CD4-positive, alpha-beta T cell treated with Interleukin-10 for 1 hour (primary cell): ENCODE measurements at regions not wholly inside any gene's neighbourhood (a gene's known extent, or its start where the extent isn't known, plus 50 kb on each side); places are given as distances from the start of the nearest gene placed in this dataset.

Experiments used
- DNase-seq: peaks from one replicate; pipeline ENCODE4 v3.0.0-alpha.2; 2020

DNA sequence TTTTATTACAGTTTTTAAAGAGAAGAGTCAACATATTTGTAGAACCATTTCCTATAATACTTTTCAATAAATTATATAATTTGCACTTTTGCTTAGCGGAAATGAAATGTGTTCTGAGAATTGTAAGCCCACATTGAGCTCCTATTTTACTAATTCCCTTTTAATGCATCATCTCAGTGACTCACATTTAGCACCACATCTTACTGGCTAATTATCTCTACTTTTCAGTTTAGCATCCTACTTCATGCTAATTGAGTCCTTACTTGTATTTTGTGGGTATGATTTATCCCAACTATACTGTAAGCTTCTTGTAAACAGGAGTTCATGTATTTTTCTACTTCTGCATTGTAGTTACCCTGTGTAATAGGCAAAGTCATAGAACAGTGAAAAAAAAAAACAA lies 67.5 kb downstream of the TMX1 start:
- no peak for DNase-seq

DNA sequence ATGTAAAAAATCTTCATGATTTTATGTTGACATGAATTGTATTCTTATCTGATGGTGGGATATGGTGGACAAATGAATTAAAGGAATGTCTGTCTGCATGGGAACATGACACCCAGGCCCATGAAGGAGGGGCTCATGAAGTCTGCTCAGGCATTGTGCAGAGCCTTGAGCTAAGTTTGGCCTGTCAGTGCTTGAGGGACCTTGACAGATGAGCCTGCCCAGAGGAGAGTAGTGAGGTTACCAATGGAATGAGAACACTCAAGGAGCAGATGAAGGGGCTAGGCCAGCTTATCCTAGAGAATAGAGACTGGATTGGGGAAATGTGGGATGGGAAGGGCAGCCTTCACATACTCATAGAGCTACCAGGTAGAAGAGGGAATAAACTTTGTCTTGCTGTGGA lies 68.8 kb downstream of the TMX1 start:
- no peak for DNase-seq

DNA sequence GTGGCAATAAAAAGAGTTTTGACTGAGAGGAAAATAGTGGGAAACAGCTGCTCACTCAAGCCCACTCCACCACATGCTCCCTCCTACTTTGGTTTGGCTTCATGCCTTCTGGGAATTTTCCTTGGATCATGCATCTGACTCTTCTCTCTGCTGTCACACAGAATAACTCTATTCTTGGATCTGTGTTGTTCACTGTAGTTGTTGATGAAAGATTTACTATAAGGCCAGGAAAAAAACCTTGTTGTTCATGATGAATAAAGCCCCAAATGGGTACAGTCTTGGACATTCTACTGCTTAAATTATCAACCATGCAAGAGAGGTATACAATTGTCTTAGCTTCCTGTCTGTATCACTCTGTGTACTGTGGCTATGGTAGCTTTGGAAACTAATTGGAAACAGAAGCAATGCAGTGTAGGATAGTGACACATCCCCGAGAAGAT lies 70.5 kb downstream of the TMX1 start:
- DNase-seq, result no peak

DNA sequence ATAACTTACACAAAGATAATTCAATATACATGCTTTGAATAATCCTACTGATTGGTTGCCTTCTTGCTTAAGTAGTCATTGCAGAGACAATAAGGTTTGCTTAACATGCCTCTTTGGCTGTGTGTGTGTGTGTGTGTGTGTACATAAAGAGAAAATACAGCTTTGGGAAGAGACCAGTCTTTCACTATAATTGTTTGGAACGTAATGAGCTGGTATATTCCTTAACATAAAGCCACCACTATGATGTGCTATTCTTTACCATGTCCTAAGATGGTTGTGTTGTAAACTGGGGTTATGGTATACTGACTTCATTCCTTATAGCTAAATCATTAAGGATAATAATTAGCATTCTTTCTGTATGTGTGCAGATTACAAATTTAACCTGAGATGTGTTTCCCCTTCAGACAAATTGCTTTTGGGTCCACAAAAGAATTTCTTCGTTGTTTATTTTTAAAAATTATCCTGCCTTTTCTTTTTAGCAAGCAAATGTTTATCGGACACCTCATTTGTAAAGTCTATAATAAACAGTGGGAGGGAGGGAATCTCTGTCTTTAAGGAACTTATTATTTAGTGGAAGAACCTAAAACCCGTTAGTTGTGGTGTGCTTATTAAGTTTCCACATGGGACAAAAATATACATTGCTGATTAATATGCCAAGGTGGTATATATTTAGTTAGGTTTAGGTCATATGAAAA lies 74.4 kb downstream of the TMX1 start:
- no peak for DNase-seq

DNA sequence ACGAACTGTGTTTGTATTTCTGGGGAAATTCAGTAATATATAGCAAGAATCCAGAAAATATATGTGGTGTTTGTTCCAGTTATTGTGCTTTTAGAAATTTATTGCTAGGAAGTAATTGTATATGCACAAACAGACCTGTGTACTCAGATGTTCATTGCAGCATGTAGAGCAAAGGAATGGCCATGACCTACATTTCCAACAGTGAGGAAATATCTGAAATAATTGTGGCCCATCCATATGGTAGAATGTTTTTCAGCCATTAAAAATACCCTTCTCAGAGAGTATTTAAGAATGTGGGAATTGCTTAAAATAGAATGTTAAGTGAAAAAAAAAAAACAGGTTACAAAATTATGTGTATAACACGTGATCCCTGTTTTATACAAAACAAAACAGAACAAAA lies 77.3 kb downstream of the TMX1 start:
- no peak for DNase-seq

DNA sequence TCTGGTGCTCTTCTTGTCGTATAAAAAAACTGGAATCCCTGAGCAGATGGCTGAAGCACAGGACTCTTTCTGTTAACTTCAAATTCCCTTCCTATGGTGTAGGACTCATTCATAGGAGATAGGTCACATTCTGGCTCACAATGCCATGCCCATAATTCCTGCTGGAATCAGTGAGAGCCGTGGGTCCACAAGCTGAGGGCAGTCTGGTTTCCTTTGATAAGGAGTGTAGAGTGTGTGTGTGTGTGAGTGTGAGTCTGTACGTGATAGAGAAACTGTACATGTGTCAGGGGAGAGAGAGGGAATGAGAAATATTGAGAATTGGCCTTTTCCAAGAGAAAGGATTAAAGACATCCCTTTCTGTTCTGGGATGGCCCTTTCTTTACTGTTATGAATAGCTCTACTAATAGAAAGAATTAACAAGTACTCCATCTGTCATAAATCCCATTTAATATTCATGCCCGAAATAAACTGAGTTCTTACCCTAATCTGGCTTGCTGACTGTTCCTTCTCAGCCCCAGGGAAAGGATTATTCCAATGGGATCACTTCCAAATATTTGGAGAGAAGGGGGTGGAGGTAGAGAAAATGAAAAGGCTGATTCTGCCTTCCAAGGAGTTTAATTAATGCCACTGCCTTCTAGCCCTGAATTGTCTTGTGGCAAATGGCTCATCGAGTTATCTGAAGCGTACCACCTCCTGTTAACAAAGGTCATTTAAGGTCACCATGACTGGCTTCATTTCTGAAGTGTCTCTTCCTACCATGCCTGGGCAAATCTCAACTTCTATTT lies 79.0 kb downstream of the TMX1 start:
- DNase-seq, result no peak

DNA sequence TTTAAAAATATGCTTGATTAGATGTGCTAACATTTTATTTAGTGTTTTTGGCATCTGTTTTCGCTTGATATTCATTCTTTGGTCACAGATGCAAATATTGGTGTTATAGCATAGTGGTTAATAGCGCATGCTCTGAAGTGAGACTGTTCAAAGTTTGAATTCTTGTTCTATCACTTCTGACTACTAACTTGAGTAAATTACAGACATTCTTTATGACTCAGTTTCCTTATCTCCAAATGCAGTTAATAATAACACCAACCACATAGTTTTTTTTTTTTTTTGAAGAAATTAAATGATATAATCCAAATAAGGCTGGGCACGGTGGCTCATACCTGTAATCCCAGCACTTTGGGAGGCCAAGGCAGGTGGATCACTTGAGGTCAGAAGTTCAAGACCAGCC lies 81.0 kb downstream of the TMX1 start:
- DNase-seq, result no peak

DNA sequence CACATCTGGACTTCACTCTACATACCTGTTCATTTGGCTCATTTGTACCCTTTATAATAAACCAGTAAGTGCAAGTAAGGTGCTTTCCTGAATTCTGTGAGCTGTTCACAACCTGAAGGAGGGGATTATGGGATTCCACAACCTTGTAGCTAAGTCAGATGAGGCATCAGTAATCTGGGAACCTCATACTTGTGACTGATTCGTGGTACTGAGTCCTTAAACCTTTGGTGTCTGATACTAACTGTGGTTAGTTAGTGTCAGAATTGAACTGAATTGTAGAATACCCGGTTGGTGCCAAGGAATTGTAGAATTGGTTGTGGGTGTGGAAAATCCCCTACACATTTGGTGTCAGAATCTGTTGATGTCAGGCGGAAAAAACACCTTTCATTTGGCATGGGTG lies 83.4 kb downstream of the TMX1 start:
- DNase-seq, result no peak

DNA sequence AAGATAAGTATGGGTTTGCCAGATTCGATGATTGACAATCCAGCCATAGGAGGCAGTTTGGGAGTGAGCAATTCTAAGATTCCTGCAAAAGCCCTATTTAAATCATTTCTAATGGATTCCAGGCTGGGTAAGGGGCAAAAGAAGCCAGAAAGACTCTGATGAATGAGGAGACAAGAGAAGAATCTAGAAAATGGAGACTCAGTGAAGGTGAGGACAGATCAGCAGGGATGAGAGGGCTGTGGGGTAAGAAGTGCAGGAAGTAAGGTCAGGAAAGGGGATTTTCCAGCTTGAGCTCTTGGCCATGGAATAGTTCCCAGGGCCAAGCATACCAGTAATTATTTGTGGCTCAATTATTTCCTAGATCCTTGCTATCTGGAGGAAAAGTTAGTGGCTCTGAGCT lies 87.3 kb downstream of the TMX1 start:
- no peak for DNase-seq

DNA sequence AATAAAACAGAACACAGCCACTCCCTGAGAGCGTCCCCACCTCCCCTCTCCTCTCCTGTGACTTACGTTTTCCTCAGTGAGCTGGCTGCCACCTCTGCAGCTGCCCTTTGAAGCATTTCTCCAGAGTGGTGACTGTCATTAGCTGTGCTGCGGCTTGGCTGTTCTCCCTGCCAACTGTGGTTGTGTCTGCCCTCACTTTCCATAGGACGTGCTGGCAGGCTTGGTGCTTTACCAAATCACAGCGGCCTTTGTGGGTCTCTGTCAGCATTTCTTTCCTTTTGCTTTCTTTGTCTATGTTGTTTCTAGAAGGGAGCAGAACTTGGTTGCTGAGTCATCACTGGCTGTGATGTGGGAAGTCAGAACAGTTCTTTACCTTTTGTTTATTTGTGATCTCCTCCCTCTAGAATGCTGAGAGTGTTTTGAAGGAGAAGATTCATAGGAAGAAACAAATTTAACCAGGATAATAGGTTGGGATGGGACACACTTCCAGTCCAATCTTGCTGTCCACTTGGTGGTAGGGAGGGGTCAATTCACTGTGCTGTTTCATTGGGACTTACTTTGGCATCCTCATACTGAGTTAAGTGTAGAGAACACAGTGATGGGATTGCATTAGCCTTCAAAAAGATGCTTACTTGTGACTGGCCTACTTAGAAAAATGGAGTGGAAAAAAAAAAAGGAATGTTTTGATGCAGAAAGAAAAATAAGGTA lies 88.2 kb downstream of the TMX1 start:
- DNase-seq, result no peak

DNA sequence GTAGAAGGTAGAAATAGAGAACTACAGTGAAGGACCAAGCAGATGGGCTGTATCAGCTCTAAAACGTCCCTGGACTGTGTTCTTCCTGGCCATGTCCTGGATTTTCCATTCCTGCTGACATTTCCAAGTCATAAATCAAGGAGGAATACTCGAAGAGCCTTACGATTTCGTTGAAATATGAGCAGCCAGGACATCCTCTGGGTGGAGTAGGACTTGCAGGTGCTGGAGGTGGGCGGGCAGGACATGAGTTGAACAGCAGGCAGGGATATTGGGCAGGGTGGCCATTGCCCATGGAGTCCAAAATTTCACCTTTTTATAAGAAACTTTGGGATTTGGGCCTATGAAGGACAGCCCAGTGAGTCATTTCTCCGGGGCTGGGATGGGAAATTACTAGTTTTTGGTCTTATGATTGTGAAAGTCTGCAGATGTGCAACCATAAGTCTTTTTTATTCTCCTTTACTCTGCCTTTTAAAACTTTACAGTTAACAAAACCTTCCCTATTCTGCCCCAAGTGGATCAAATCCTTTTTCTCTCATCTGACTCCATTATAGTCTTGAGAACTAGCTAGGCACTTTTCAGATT lies 88.8 kb downstream of the TMX1 start:
- DNase-seq, result no peak

DNA sequence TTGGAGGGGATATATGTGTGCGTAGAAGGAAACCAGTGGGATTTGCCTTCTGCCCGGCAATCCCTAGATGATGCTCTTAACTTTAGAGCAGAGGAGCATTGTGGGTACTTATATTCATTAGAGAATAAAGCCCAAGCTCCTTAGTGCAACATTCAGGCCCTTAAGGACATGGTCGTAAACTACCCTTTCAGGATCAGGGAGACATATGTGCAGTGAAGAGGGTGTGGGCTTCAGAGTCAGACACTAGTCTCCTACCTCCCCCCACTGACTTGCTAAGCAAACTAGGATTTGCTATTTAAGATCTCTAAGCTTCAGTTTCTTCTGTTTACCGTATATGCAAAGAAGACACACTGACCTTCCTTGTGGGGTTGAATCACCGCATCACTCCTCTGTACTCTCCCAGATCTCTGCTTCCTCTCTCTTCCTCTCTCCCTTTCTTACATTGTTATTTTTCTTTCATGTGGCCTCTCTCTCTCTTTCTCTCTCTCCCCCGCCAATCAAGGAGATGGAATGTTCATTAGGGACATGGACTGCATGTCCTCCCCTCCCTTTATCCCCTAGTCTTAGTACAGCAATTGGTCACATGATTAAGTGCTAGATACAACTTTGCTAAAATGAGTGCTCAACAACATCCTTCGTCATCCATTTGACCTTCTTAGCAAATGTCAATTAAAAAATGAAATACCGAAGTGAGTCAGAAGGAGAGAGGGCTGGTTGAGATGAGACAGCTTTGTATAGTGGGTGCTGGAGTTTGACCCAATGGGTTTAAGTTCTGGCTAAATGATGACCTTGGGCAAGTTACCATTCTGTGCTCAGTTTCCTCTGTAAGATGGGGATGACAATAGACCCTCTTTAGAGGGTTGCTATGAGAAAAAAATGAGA lies 91.7 kb downstream of the TMX1 start:
- no peak for DNase-seq

DNA sequence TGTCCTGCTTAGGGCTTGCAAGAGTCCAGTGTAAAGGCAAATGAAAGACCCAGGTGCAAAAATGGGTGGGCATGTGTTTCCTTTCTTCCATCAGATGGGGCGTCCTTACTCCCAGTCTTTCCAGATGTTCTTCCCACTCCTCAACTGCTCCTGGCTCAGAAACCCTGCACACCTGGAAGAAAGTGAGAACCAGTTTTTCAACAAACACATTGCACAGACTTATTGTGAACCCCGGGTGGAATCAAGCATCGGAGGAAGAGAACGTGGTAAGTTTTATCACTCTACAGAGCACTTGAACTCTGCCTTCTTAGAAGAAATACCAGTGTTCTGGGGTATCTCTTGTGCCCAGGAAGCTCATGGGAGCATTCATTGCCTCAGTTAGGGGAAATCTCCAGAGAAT lies 93.3 kb downstream of the TMX1 start:
- DNase-seq, result no peak

DNA sequence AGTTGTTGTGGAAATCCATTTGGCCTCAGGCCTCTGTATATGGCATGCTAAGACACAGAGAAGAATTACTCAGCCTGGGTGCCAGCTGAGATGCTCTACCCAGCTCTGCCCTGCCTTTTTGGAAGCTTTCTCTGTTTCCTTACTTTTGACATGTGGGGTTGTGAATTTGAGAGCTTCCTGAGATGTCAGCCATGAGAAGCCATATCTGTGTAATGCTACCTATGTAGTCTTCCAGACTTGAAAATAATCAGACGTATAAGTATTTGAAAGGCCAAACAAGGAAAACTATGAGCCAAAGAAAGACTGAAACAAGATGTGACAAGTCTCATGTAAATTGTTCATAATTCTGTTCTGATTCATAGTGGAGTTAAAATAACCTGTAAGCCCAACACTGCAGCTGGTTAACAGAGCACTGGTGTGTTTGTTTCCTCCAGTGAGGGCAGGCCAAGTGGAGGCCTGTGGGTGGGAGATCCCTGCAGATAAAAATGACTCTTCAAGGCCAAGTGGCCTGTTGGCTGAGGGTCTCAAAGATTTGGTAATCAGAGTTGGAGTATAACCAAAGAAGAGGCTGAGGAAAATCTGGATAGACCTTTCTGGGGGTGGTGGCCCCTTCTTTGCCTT lies 94.0 kb downstream of the TMX1 start:
- DNase-seq, result no peak

DNA sequence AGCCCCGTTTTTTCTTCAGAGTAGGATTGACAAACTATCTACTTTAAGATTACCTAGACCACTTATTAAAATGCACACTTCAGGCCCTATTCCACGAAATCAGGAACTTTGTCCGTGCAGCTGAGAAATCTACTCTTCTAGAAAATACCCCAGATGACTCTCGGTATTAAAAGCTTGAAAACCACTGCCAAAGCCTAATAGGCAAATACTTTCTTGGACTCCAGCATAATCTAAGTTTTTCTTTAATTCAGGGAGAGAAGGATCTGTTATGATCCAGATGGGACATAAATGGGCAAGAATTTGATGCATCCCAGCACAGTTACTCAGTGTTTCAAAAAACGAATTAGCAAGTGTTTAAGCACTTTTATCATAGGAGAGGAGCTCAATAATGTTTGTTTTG lies 94.5 kb downstream of the TMX1 start:
- no peak for DNase-seq

DNA sequence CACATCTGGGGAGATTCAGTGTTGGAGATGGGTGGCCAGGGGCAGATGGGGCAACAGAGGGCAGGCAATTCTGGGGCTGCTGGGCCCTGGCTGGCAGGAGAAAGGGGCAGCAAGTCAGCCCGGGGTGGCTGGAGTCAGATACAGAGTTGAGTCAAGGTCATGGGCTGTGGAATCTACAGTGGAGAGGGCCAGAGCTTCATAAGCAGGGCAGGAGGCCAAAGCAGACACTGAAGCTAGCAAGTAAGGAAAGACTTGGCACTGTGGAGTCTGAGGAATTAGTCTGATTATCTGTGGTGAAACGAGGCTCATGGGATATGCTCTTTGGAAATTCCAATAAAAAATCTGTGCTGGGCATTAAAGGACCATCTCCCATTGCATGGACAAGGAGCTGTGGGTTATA lies 95.5 kb downstream of the TMX1 start:
- DNase-seq, result no peak

DNA sequence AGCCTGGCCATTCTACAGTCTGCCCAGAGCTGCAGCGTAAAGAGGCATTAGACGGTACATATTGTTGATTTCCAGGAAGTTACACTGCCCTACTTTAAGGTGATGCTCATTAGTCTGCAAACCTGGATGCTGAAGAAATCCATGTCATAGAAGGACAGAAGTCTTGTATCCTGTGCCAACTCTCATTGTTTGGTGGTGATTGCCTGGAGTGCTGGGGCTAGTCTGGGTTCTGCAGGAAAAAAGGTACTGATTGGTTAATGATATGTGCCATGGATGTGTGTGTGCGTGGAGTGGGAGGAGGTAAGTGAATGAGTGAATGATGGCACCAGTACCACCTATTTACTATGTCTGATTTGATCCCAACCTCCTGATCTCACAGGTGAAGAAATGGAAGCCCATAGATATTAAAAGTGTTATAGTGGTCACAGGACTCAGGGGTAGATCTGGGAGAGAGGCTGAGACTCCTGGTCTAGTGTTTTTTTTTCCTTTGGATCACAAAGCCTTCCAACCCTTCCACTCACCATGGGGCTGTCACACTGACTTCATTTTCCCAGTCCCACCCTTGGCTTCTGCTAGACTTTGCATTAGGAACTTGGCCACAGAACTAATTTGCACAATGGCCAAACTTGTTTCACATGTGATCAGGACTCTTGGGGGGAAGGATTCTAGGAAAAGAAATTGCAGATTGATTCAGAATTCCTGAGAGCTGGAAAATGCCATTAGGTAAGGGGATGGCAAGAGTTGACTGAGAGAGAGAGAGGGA lies 96.1 kb downstream of the TMX1 start:
- DNase-seq, result no peak

DNA sequence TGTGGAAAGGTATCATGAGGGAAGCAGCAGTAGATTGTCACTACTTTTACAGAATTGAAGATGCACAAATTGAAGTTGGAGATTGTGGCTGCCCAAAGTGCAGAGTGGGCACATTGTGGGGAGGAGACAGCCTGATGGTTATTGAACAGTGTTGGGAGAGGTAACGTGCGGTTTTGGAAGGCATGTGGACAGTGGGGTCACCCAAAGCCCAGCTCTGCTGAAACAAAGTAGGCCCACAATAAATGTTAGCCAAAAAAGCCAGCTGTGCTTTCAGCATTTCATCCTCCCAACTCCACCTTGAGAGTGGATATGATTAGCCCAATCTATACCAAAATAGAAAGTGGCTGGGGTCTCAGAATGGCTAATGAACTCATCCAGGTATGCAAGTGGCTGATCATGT lies 96.7 kb downstream of the TMX1 start:
- no peak for DNase-seq

DNA sequence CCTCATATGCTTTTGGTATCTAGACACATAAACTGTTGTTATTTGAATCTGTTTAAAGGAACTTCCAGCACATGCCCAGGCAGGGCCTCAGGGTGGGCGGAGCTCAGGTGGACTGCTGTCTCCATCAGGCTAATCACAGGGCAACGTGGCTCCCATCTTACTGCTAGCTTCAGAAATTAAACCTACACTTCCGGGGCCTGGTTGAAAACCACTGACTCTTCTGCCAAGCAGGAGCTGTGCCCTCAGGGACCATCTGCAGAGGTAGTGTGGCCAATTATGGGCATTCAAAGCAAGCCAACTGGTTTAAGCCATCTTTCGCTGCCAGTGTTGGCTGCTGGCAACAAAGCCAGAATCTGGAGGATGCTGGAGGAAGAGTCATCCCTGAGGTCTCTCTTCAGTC lies 97.5 kb downstream of the TMX1 start:
- DNase-seq, result no peak

DNA sequence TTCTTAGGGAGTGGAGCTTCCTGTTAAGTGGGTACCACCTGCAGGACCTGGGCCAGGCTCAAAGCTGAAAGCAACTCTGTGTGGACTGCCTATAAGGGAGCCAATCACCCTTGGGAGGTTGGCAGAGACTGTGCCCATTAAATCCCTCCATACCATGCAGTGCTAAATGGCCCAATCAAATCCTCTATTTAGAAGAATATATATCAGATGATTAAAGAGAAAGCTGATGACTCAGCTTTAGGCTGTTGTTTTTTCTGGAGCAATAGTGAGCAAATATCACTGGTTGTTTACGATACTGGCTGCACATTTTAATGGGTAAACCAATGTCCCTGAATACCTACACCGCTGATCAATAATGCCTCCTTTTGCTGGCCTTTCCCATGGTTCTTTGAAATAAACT lies 101.3 kb downstream of the TMX1 start:
- no peak for DNase-seq

DNA sequence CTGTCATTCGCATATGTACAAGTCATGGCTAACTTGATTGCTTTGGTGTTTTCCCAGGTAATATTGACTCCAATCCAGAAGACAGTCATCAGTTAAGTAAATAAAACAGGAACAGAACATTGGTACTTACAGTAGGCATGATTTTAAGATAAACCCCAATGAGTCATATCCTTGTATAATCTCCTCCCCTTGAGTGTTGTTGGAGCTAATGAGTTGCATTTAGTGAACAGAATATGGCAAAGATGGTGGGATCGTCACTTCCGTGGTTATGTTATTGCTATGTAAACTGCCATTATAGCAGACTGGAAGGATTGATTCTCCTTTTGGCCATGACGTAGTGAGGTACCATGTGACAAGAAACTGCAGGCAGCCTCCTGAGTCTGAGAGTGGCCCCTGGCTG lies 102.2 kb downstream of the TMX1 start:
- no peak for DNase-seq
